Panc1 (cell line): ENCODE measurements at regions not wholly inside any gene's neighbourhood (a gene's known extent, or its start where the extent isn't known, plus 50 kb on each side); places are given as distances from the start of the nearest gene placed in this dataset.

Source experiments
- ATAC-seq: fragments of 200-7000 bp; cut with Tn5 transposase; 2 replicates; pipeline ENCODE4 v1.9.1; 2020; ENCODE audit warnings: mild to moderate bottlenecking, moderate library complexity
- BruUV-seq: library from RNA; stranded (reverse); fragments of 400-500 nt; replicated peaks from 2 replicates; lab custom pipeline; 2021; lab: Mats Ljungman, UMichigan
- CTCF ChIA-PET: fragments of 300-600 bp; sonication (Branson Sonifier 250); formaldehyde crosslinking; loops from one replicate; lab custom pipeline; 2022; ENCODE audit warnings: antibody characterized with exemption; lab: Charles Lee
- POLR2A ChIA-PET: fragments of 300-600 bp; sonication (Branson Sonifier 250); formaldehyde crosslinking; loops from one replicate; lab custom pipeline; 2022; ENCODE audit warnings: antibody characterized with exemption; lab: Charles Lee
- DNase-seq: peaks from one replicate; pipeline ENCODE4 v3.0.0-alpha.2; 2010; ENCODE audit warnings: low read depth, low spot score
- H3K27ac ChIP-seq: 2 replicates; pipeline ENCODE4 v1.5.1; 2011; ENCODE audit warnings: mild to moderate bottlenecking, low read length, inconsistent platforms
- H3K27me3 ChIP-seq: fragments of 200-500 bp; sonication (Bioruptor generic); 2 replicates; pipeline ENCODE4 v1.6.0; 2014; ENCODE audit warnings: low read length, inconsistent platforms; ENCODE audit not compliant: control insufficient read depth, insufficient read depth
- H3K36me3 ChIP-seq: fragments of 200-500 bp; sonication (Bioruptor generic); 2 replicates; pipeline ENCODE4 v1.5.1; 2014; ENCODE audit warnings: inconsistent platforms, mild to moderate bottlenecking, low read length, moderate library complexity; ENCODE audit not compliant: control insufficient read depth, insufficient read depth
- H3K4me1 ChIP-seq: 2 replicates; pipeline ENCODE4 v1.5.1; 2011; ENCODE audit warnings: inconsistent platforms, mild to moderate bottlenecking, low read length, moderate library complexity; ENCODE audit not compliant: control insufficient read depth, insufficient read depth
- H3K4me3 ChIP-seq, 2 experiments: 2 replicates each; pipeline ENCODE4 v1.5.1; 2011 to 2012; ENCODE audit warnings: low read depth in 2 of 2, low read length in 2 of 2, mild to moderate bottlenecking in 2 of 2, inconsistent platforms in 1 of 2, moderate library complexity in 1 of 2
- H3K9me3 ChIP-seq: fragments of 200-500 bp; sonication (Bioruptor generic); 2 replicates; pipeline ENCODE4 v1.5.1; 2014; ENCODE audit warnings: low read depth, mild to moderate bottlenecking, inconsistent platforms, low read length, moderate library complexity; ENCODE audit not compliant: control insufficient read depth, insufficient read depth
- POLR2AphosphoS5 ChIP-seq: IDR thresholded peaks from 2 replicates; pipeline ENCODE4 v1.6.1; 2012; ENCODE audit warnings: mild to moderate bottlenecking, low read depth, low read length, moderate library complexity
- SIN3A ChIP-seq: IDR thresholded peaks from 2 replicates; pipeline ENCODE4 v1.6.1; 2012; ENCODE audit warnings: low read depth, mild to moderate bottlenecking, low read length, moderate library complexity, borderline replicate concordance; ENCODE audit not compliant: insufficient read depth
- TCF7L2 ChIP-seq: IDR thresholded peaks from 2 replicates; pipeline ENCODE4 v1.6.1; 2011; ENCODE audit warnings: mild to moderate bottlenecking, low read depth, low read length, inconsistent platforms
- in situ Hi-C: cut with HindIII; loops from 2 replicates; pipeline ENCODE4 v1.10.0; 2016; ENCODE audit warnings: low sequenced_read_pairs, low pct_unique_long_range_greater_than_20kb
- intact Hi-C: fragments of 100-400 bp; cut with micrococcal nuclease; formaldehyde crosslinking; loops from one replicate; pipeline ENCODE4 v1.10.0; 2022; ENCODE audit not compliant: unreplicated experiment
- TF ChIP-seq, protein P1 (sequence below): fragments of 450-650 bp; IDR thresholded peaks from 2 replicates; pipeline ENCODE4 v1.5.1; 2017; ENCODE audit warnings: mild to moderate bottlenecking
- TF ChIP-seq, protein P2 (sequence below), 2 experiments: IDR thresholded peaks; 2 replicates each; pipeline ENCODE4 v1.6.1; 2011 to 2012; ENCODE audit warnings: low read depth in 2 of 2, control low read depth in 1 of 2, low read length in 1 of 2, mild to moderate bottlenecking in 1 of 2, moderate library complexity in 1 of 2; ENCODE audit not compliant: insufficient read depth in 1 of 2

DNA sequence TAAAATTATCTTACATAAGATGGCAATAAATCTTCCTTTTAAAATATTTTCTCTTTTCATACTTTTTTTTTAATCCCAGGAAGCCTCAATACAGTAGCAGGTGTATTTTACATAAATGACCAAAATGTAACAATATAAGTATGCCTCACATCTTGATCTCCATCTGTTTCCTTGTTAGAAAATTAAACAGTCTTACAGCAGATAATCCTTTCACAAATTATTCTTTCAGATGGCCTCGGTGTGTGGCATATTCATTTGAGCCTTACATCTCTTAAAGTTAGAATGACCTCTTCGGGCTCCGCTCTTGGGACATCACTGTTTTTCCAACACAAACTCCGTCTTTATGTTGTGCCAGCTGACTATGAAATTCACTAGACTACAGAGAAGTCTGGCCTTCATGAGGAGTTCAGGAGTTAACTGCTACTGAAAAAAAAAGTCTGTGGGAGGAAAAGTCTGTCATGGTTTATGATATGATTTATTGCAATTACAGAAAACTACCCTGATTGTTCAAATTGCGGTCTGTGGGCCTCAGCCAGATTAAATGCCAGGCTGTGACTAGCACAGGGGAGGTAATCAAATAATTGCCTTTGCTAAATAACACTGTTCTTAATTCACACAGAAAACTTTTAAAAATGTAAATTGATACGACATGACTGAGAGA lies 292.9 kb upstream of the PUM3 start:
- H3K9me3 ChIP-seq = no peaks in the 10 kb centered on the region
- POLR2A ChIA-PET = no interaction called here
- H3K4me3 ChIP-seq = no peak overlapping the region
- BruUV-seq = no TSS peak
- intact Hi-C loops = no loop called here
- H3K4me1 ChIP-seq = no peaks in the 10 kb centered on the region
- in situ Hi-C loops = no loop called here
- no peak overlapping the region for H3K27ac ChIP-seq
- no peaks in the 10 kb centered on the region for H3K36me3 ChIP-seq
- CTCF ChIA-PET = no interaction called here
- ATAC-seq (no peak), DNase-seq (no peak)
- TF ChIP-seq, protein P1, sequence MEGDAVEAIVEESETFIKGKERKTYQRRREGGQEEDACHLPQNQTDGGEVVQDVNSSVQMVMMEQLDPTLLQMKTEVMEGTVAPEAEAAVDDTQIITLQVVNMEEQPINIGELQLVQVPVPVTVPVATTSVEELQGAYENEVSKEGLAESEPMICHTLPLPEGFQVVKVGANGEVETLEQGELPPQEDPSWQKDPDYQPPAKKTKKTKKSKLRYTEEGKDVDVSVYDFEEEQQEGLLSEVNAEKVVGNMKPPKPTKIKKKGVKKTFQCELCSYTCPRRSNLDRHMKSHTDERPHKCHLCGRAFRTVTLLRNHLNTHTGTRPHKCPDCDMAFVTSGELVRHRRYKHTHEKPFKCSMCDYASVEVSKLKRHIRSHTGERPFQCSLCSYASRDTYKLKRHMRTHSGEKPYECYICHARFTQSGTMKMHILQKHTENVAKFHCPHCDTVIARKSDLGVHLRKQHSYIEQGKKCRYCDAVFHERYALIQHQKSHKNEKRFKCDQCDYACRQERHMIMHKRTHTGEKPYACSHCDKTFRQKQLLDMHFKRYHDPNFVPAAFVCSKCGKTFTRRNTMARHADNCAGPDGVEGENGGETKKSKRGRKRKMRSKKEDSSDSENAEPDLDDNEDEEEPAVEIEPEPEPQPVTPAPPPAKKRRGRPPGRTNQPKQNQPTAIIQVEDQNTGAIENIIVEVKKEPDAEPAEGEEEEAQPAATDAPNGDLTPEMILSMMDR = no peak
- TF ChIP-seq POLR2AphosphoS5 = no peak
- TF ChIP-seq, protein P2, sequence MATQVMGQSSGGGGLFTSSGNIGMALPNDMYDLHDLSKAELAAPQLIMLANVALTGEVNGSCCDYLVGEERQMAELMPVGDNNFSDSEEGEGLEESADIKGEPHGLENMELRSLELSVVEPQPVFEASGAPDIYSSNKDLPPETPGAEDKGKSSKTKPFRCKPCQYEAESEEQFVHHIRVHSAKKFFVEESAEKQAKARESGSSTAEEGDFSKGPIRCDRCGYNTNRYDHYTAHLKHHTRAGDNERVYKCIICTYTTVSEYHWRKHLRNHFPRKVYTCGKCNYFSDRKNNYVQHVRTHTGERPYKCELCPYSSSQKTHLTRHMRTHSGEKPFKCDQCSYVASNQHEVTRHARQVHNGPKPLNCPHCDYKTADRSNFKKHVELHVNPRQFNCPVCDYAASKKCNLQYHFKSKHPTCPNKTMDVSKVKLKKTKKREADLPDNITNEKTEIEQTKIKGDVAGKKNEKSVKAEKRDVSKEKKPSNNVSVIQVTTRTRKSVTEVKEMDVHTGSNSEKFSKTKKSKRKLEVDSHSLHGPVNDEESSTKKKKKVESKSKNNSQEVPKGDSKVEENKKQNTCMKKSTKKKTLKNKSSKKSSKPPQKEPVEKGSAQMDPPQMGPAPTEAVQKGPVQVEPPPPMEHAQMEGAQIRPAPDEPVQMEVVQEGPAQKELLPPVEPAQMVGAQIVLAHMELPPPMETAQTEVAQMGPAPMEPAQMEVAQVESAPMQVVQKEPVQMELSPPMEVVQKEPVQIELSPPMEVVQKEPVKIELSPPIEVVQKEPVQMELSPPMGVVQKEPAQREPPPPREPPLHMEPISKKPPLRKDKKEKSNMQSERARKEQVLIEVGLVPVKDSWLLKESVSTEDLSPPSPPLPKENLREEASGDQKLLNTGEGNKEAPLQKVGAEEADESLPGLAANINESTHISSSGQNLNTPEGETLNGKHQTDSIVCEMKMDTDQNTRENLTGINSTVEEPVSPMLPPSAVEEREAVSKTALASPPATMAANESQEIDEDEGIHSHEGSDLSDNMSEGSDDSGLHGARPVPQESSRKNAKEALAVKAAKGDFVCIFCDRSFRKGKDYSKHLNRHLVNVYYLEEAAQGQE (IDR thresholded peaks at IDR 0.05; ENCODE audit: insufficient read depth in 1 of 2, low read depth in 2 of 2, low read length in 1 of 2) = no peak
- no peak for TF ChIP-seq SIN3A
- TF ChIP-seq TCF7L2 = no peak
- no peaks in the 10 kb centered on the region; the same call in 1 of the 2 replicates for H3K27me3 ChIP-seq

DNA sequence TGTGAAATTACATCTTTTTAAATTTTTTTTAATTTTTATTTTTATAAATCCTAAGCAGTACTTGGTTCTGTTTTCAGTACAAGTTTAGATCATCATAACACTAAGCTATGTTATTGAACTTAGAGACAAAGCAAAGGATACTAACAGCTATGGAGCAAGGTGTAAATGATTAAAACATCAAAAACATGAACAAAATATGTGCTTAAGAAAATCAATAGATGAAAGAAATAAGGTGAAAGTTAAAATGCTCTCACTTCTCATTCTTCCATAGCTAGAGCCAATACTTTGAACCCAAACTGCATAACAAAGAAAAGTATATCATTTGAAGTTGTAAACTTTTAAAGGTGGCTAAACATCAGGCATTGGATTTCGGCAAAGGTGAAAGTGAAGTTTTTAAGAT lies 292.3 kb upstream of the PUM3 start:
- Histone ChIP-seq H3K36me3 (no peaks in the 10 kb centered on the region), H3K27ac (no peak overlapping the region), H3K4me3 (no peak overlapping the region), H3K9me3 (no peaks in the 10 kb centered on the region), H3K27me3 (no peaks in the 10 kb centered on the region; the same call in 1 of the 2 replicates), H3K4me1 (no peaks in the 10 kb centered on the region)
- in situ Hi-C loops = no loop called here
- no peak for DNase-seq
- no peak for ATAC-seq
- ChIA-PET POLR2A (no interaction called here), CTCF (no interaction called here)
- intact Hi-C loops = no loop called here
- no peak for TF ChIP-seq POLR2AphosphoS5
- BruUV-seq = no TSS peak

DNA sequence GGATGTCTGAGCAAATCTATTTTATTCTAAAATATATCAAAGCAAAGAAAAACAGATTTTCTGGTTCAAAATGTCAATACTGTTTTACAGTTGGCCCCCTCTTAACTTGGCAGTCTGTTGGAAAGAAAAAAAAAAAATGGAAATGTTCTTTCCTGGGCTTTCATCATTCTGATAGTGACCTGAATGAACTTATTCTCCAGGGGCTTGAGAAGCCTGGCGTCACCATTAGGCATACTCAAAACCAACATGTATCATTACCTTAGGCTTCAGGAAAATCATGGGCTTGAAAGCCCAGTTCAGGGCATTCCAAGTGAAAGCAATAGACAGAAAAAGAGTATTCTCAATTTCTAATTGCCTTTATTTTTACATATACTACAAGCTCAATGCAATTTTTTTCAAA lies 283.7 kb upstream of the PUM3 start:
- in situ Hi-C loops = no loop called here
- DNase-seq = no peak
- intact Hi-C loops = no loop called here
- Histone ChIP-seq H3K27ac (no peak overlapping the region), H3K27me3 (no peaks in the 10 kb centered on the region), H3K4me3 (no peak overlapping the region), H3K9me3 (no peaks in the 10 kb centered on the region), H3K36me3 (no peaks in the 10 kb centered on the region), H3K4me1 (no peaks in the 10 kb centered on the region)
- BruUV-seq = no TSS peak
- TF ChIP-seq TCF7L2 (no peak), POLR2AphosphoS5 (no peak), SIN3A (no peak)
- TF ChIP-seq, protein P2 (IDR thresholded peaks at IDR 0.05; ENCODE audit: insufficient read depth in 1 of 2, low read depth in 2 of 2, low read length in 1 of 2) = no peak
- TF ChIP-seq, protein P1 = no peak
- CTCF ChIA-PET = no interaction called here
- POLR2A ChIA-PET = no interaction called here
- ATAC-seq = no peak
